H1 (cell line): ENCODE measurements at regions not wholly inside any gene's neighbourhood (a gene's known extent, or its start where the extent isn't known, plus 50 kb on each side); places are given as distances from the start of the nearest gene placed in this dataset.

Source experiments
- CHD2 ChIP-seq: IDR thresholded peaks from 2 replicates; pipeline ENCODE4 v1.6.1; 2012; ENCODE audit warnings: low read length, improper control_type of control experiment
- CREB1 ChIP-seq: IDR thresholded peaks from 2 replicates; pipeline ENCODE4 v1.6.1; 2012; ENCODE audit warnings: inconsistent platforms
- CTCF ChIP-seq, 3 experiments: IDR thresholded peaks; 1 replicate in 2 of 3; 2 replicates in 1 of 3; pipeline versions ENCODE4 v1.5.1 to v1.6.1; 2011; ENCODE audit warnings: low read length in 3 of 3, mild to moderate bottlenecking in 3 of 3, inconsistent platforms in 2 of 3, low read depth in 1 of 3, moderate library complexity in 1 of 3; ENCODE audit not compliant: insufficient read depth in 1 of 3; ENCODE audit errors: control extremely low read depth in 1 of 3
- EP300 ChIP-seq, 2 experiments: IDR thresholded peaks; 1 replicate in 1 of 2; 2 replicates in 1 of 2; pipeline ENCODE4 v1.6.1; 2011 to 2012; ENCODE audit warnings: low read depth in 2 of 2, low read length in 2 of 2, mild to moderate bottlenecking in 2 of 2, borderline replicate concordance in 1 of 2, inconsistent platforms in 1 of 2, moderate library complexity in 1 of 2
- EZH2 ChIP-seq: fragments of 200-600 bp; sonication (generic); IDR thresholded peaks from 2 replicates; pipeline ENCODE4 v1.7.1; 2012; ENCODE audit warnings: low read depth, mild to moderate bottlenecking, moderate library complexity, low read length, inconsistent platforms; ENCODE audit not compliant: severe bottlenecking
- FOSL1 ChIP-seq: IDR thresholded peaks from 2 replicates; pipeline ENCODE4 v1.6.1; 2011; ENCODE audit warnings: mild to moderate bottlenecking, low read depth, low read length, moderate library complexity; ENCODE audit not compliant: insufficient read depth
- GTF2F1 ChIP-seq: IDR thresholded peaks from 2 replicates; pipeline ENCODE4 v1.6.1; 2012; ENCODE audit warnings: low read depth, low read length, improper control_type of control experiment, borderline replicate concordance
- JUN ChIP-seq: IDR thresholded peaks from 2 replicates; pipeline ENCODE4 v1.6.1; 2011; ENCODE audit warnings: low read depth, mild to moderate bottlenecking, improper control_type of control experiment, low read length
- JUND ChIP-seq: IDR thresholded peaks from 2 replicates; pipeline ENCODE4 v1.6.1; 2011; ENCODE audit warnings: mild to moderate bottlenecking, improper control_type of control experiment, low read length
- POLR2A ChIP-seq, 2 experiments: IDR thresholded peaks; 1 replicate in 1 of 2; 2 replicates in 1 of 2; pipeline ENCODE4 v1.6.1; 2011; ENCODE audit warnings: low read depth in 2 of 2, low read length in 2 of 2, mild to moderate bottlenecking in 2 of 2; ENCODE audit errors: control extremely low read depth in 1 of 2
- POLR2AphosphoS5 ChIP-seq: IDR thresholded peaks from 2 replicates; pipeline ENCODE4 v1.6.1; 2011; ENCODE audit warnings: low read depth, low read length
- RFX5 ChIP-seq: IDR thresholded peaks from 2 replicates; pipeline ENCODE4 v1.6.1; 2011; ENCODE audit warnings: low read depth, low read length, improper control_type of control experiment, borderline replicate concordance
- YY1 ChIP-seq: IDR thresholded peaks from 2 replicates; pipeline ENCODE4 v1.6.1; 2011; ENCODE audit warnings: low read depth, mild to moderate bottlenecking, low read length
- ZNF274 ChIP-seq: IDR thresholded peaks from 2 replicates; pipeline ENCODE4 v1.7.0; 2012; ENCODE audit warnings: low read length, borderline replicate concordance; ENCODE audit errors: extremely low read depth

- TF ChIP-seq CTCF (IDR thresholded peaks at IDR 0.05; ENCODE audit: control extremely low read depth in 1 of 3, insufficient read depth in 1 of 3, low read depth in 1 of 3, low read length in 3 of 3): no peak
- TF ChIP-seq POLR2A (IDR thresholded peaks at IDR 0.05; ENCODE audit: control extremely low read depth in 1 of 2, low read depth in 2 of 2, low read length in 2 of 2): no peak
- no peak for TF ChIP-seq FOSL1
- TF ChIP-seq JUND: no peak
- no peak for TF ChIP-seq EP300 (IDR thresholded peaks at IDR 0.05; ENCODE audit: borderline replicate concordance in 1 of 2, low read depth in 2 of 2, low read length in 2 of 2)
- no peak for TF ChIP-seq CREB1
- no peak for TF ChIP-seq RFX5
- TF ChIP-seq EZH2: no peak
- no peak for TF ChIP-seq CHD2
- no peak for TF ChIP-seq POLR2AphosphoS5
- no peak for TF ChIP-seq GTF2F1
- no peak for TF ChIP-seq JUN
- TF ChIP-seq YY1: no peak
- TF ChIP-seq ZNF274: no peak
These were observed 51.5 kb upstream of the RASSF3 start for GRCh38 chr12:64558754-64559153.
